ENCODE measurements at regions not wholly inside any gene's neighbourhood (a gene's known extent, or its start where the extent isn't known, plus 50 kb on each side); places are given as distances from the start of the nearest gene placed in this dataset.
"Not testable (repeated sequence)": the region's sequence is repeated elsewhere in the genome, so short reads cannot be mapped to it uniquely, and the experiment has no call there.

DNA sequence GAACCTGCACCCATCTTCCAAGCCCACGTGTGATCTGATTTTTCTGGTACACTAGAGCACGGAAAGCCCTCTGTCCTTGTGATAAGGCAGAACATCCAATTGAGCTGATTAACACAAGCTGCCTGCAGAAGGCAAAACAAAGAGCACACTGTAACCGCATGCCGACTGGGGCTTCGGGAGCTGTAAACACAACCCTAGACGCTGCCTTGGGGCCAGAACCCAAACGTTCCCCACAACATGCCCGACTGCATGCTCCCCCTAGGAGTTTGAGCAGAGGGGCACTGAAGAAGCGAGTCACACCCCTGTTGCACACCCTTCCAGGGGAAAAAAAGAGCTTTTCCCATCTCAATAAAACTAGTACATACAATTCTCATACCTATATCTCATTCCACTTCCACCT, 470.7 kb downstream of the HTR1B start:
- DNase-seq (ENCODE audit: low read depth) = no peak
- TF ChIP-seq, protein P1, sequence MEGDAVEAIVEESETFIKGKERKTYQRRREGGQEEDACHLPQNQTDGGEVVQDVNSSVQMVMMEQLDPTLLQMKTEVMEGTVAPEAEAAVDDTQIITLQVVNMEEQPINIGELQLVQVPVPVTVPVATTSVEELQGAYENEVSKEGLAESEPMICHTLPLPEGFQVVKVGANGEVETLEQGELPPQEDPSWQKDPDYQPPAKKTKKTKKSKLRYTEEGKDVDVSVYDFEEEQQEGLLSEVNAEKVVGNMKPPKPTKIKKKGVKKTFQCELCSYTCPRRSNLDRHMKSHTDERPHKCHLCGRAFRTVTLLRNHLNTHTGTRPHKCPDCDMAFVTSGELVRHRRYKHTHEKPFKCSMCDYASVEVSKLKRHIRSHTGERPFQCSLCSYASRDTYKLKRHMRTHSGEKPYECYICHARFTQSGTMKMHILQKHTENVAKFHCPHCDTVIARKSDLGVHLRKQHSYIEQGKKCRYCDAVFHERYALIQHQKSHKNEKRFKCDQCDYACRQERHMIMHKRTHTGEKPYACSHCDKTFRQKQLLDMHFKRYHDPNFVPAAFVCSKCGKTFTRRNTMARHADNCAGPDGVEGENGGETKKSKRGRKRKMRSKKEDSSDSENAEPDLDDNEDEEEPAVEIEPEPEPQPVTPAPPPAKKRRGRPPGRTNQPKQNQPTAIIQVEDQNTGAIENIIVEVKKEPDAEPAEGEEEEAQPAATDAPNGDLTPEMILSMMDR (IDR thresholded peaks at IDR 0.05; ENCODE audit: low read length, missing control alignments) = no peak
- no peak overlapping the region for H3K4me3 ChIP-seq (replicated peaks; ENCODE audit: low read depth, low read length)

DNA sequence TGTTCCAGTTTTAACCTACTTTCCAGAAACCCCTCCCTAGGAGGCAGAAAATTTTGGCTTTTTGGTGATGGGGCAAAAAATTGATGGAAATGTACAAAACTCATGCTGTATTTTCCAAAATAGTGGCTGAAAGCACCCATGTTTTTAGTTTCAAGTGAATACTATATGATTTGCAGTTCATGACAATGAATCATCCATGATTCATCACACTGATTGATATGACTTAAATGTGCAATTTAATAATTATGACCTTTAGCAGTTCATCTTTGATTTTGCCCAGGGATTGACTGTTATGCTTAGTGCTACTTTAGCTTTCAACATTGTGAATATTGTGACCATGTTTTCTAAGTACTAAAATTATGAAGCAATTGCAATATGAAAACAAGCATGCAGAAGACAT, 478.7 kb downstream of the HTR1B start:
- TF ChIP-seq, protein P1 (IDR thresholded peaks at IDR 0.05; ENCODE audit: low read length, missing control alignments) = no peak
- H3K4me3 ChIP-seq (replicated peaks; ENCODE audit: low read depth, low read length) = no peak overlapping the region
- DNase-seq (ENCODE audit: low read depth) = no peak

DNA sequence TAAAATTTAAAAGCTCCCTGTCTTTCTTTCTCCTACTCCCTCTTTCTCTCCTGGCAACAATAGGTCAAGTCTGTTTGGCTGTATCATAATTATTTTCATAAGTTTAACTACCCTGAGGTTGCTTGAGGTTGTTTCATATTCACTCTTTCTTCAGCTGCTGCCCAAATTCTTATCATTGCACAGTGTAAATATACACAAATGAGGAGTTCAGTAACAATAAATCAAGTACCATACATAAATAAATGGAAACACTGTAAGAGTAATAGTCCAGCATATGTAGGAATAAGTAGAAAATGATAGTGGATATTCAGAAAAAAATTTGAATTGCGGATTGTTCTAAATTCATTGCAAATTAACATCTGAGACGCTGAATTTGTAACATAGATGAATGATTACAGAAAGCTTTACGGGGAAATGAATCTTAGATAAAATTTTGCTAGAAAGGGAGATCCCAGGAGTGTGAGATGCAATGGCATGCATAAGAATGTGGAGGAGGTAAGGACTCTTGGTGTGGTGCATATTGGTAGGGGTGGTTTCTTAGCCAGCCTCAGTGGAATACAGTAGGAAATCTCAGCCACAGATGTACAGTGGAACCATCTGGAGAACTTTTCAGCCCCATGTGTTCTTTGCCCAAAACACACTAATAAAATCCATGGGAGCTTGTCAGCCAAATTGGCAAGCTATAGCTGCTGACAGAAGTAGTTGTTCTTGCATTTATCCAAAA, 480.7 kb downstream of the HTR1B start:
- TF ChIP-seq, protein P1 (IDR thresholded peaks at IDR 0.05; ENCODE audit: low read length, missing control alignments) = no peak

DNA sequence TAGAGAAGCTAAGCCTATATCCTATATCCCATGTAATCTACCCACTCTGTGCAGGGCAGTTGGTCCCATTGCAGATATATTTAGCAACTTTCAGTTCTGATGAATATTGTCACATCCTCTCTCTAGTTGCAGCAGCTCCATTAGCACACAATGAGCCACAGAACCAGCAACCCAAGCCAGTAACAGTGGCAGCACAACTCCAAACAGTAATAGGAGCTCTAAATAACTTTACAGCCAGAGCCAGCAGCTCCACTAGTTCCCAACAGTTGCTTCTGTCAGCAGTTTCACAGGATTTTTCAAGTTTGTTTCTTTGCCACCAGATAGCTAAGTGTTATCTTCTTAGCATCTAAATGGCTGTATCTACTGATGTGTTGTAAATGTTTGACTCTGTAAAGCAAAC, 490.8 kb downstream of the HTR1B start:
- TF ChIP-seq, protein P1 (IDR thresholded peaks at IDR 0.05; ENCODE audit: low read length, missing control alignments) = no peak
- no peak overlapping the region for H3K4me3 ChIP-seq (replicated peaks; ENCODE audit: low read depth, low read length)
- no peak for DNase-seq (ENCODE audit: low read depth)

More for the DNA sequence above, 480.7 kb downstream of the HTR1B start:
- no peak overlapping the region for H3K4me3 ChIP-seq (replicated peaks; ENCODE audit: low read depth, low read length)
- no peak for DNase-seq (ENCODE audit: low read depth)

GRCh38 chr6:76959177-76959576, 504.1 kb downstream of the HTR1B start:
- DNase-seq (ENCODE audit: low read depth); H3K4me3 ChIP-seq (replicated peaks; ENCODE audit: low read depth, low read length): not testable (repeated sequence)

- H3K4me3 ChIP-seq (replicated peaks; ENCODE audit: low read depth, low read length) = no peak overlapping the region
- DNase-seq (ENCODE audit: low read depth) = no peak
- TF ChIP-seq, protein P1 (IDR thresholded peaks at IDR 0.05; ENCODE audit: low read length, missing control alignments) = no peak
These were observed 520.9 kb downstream of the HTR1B start for GRCh38 chr6:76942203-76942966.

DNA sequence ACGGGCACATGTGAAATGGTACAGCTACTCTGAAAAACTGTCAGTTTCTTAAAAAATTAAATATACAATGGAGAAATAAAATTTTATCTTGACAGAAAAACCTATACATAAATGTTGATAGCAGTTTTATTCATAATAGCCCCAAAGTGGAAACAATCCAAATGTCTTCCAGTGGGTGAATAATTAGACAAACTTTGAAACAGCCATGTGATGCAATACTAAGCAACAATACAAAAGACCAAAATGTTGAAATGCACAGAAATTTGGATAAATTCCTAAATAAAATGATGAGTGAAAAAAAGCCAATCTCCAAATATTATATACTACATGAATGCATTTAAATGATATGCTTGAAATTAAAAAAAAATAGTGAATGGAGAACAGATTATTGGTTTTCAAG, 523.1 kb downstream of the HTR1B start:
- no peak overlapping the region for H3K4me3 ChIP-seq (replicated peaks; ENCODE audit: low read depth, low read length)
- DNase-seq (ENCODE audit: low read depth) = peak; percentile 51
- TF ChIP-seq, protein P1 (IDR thresholded peaks at IDR 0.05; ENCODE audit: low read length, missing control alignments) = no peak

Measured in fibroblast of pulmonary artery (primary cell).